HepG2 (cell line): ENCODE measurements at regions not wholly inside any gene's neighbourhood (a gene's known extent, or its start where the extent isn't known, plus 50 kb on each side); places are given as distances from the start of the nearest gene placed in this dataset.

Experiments used
- ATAC-seq: fragments of 200-7000 bp; cut with Tn5 transposase; 3 replicates; pipeline ENCODE4 v1.9.1; 2020; ENCODE audit warnings: mild to moderate bottlenecking, moderate library complexity
- BruUV-seq: library from RNA; stranded (reverse); fragments of 400-500 nt; replicated peaks from 2 replicates; lab custom pipeline; 2021; lab: Mats Ljungman, UMichigan
- CTCF ChIA-PET: fragments of 300-600 bp; formaldehyde crosslinking; extraction: SDS; loops from one replicate; lab custom pipeline; 2021; ENCODE audit warnings: low total read pairs, inconsistent platforms, low intra/inter-chr PET ratio; lab: Yijun Ruan, JAX
- POLR2A ChIA-PET: fragments of 350-600 bp; sonication (Branson Sonifier 250); formaldehyde crosslinking; loops from one replicate; lab custom pipeline; 2020; ENCODE audit warnings: antibody characterized with exemption, inconsistent platforms; lab: Yijun Ruan, JAX
- DNase-seq: peaks from one replicate; pipeline ENCODE4 v3.0.0-alpha.2; 2015; ENCODE audit warnings: low spot score
- FAIRE-seq: peaks from 3 replicates; lab custom pipeline; 2011; peaks lifted over from hg19 to GRCh38; lab: Jason Lieb, UNC
- H2AFZ ChIP-seq: one replicate; pipeline ENCODE4 v1.6.1; 2011; ENCODE audit warnings: low read length, inconsistent platforms
- H3K27ac ChIP-seq: fragments of 300-600 bp; 3 replicates; pipeline ENCODE4 v1.8.0; 2011; ENCODE audit warnings: mixed run types, mild to moderate bottlenecking, mixed read lengths, low read length, inconsistent platforms; ENCODE audit not compliant: insufficient read depth; ENCODE audit errors: extremely low read length
- H3K27me3 ChIP-seq, 2 experiments: fragments of 200-600 bp in 1 of 2; 2 replicates in 1 of 2; 3 replicates in 1 of 2; pipeline versions ENCODE4 v1.6.0 to v1.8.0; 2011; ENCODE audit warnings: low read length in 2 of 2, mild to moderate bottlenecking in 2 of 2, moderate library complexity in 2 of 2, inconsistent platforms in 1 of 2; ENCODE audit not compliant: insufficient read depth in 2 of 2, control insufficient read depth in 1 of 2
- H3K36me3 ChIP-seq, 2 experiments: fragments of 200-600 bp in 1 of 2; replicated peaks in 1 of 2; 2 replicates in 1 of 2; 3 replicates in 1 of 2; pipeline versions ENCODE4 v1.5.1 to v1.8.0; 2011; ENCODE audit warnings: low read length in 2 of 2, inconsistent platforms in 1 of 2; ENCODE audit not compliant: insufficient read depth in 2 of 2, control insufficient read depth in 1 of 2
- H3K4me1 ChIP-seq: 2 replicates; pipeline ENCODE4 v1.5.1; 2012; ENCODE audit warnings: low read length, inconsistent platforms; ENCODE audit not compliant: insufficient read depth
- H3K4me2 ChIP-seq: 2 replicates; pipeline ENCODE4 v1.6.0; 2011; ENCODE audit warnings: low read depth, low read length, inconsistent platforms
- H3K4me3 ChIP-seq, 3 experiments: fragments of 200-600 bp in 1 of 3; sonication (generic), shearing (Covaris generic) in 1 of 3; replicated peaks in 1 of 3; 2 replicates each; pipeline ENCODE4 v1.5.1; 2011 to 2016; ENCODE audit warnings: low read length in 3 of 3, inconsistent platforms in 2 of 3, low read depth in 2 of 3, mild to moderate bottlenecking in 2 of 3, control low read depth in 1 of 3, mixed read lengths in 1 of 3; ENCODE audit not compliant: insufficient read depth in 1 of 3
- H3K79me2 ChIP-seq: one replicate; pipeline ENCODE4 v1.6.1; 2011; ENCODE audit warnings: low read length, inconsistent platforms; ENCODE audit not compliant: insufficient read depth
- H3K9ac ChIP-seq: 2 replicates; pipeline ENCODE4 v1.6.0; 2011; ENCODE audit warnings: mild to moderate bottlenecking, low read depth, low read length, inconsistent platforms; ENCODE audit not compliant: insufficient read depth
- H3K9me3 ChIP-seq: 2 replicates; pipeline ENCODE4 v1.5.1; 2012; ENCODE audit warnings: mild to moderate bottlenecking, low read length
- H4K20me1 ChIP-seq: 2 replicates; pipeline ENCODE4 v1.6.0; 2011; ENCODE audit warnings: inconsistent platforms, mild to moderate bottlenecking, low read length, moderate library complexity; ENCODE audit not compliant: insufficient read depth
- ELK4 ChIP-seq: sonication (generic); formaldehyde crosslinking; IDR thresholded peaks from 2 replicates; pipeline ENCODE4 v1.9.0; 2021; ENCODE audit warnings: missing genetic modification reagents, borderline replicate concordance
- JDP2 ChIP-seq: sonication (generic); formaldehyde crosslinking; IDR thresholded peaks from 2 replicates; pipeline ENCODE4 v1.8.1; 2022; ENCODE audit warnings: missing genetic modification reagents, borderline replicate concordance
- MED13 ChIP-seq: sonication (generic); formaldehyde crosslinking; IDR thresholded peaks from 2 replicates; pipeline ENCODE4 v1.5.0; 2020; ENCODE audit warnings: missing genetic modification reagents
- MZF1 ChIP-seq: sonication (generic); formaldehyde crosslinking; IDR thresholded peaks from 2 replicates; pipeline ENCODE4 v1.8.1; 2023; ENCODE audit warnings: mild to moderate bottlenecking, missing genetic modification reagents, borderline replicate concordance
- NCOA1 ChIP-seq: sonication (generic); formaldehyde crosslinking; IDR thresholded peaks from 2 replicates; pipeline ENCODE4 v1.9.0; 2021; ENCODE audit warnings: missing genetic modification reagents
- NCOA2 ChIP-seq: sonication (generic); formaldehyde crosslinking; IDR thresholded peaks from 2 replicates; pipeline ENCODE4 v1.8.0; 2022; ENCODE audit warnings: inconsistent platforms
- ONECUT2 ChIP-seq: sonication (generic); formaldehyde crosslinking; IDR thresholded peaks from 2 replicates; pipeline ENCODE4 v1.4.0; 2020; ENCODE audit warnings: missing genetic modification reagents
- PLRG1 ChIP-seq: fragments of 450-650 bp; conservative IDR thresholded peaks from 2 replicates; pipeline ENCODE4 v1.6.1; 2016
- SP5 ChIP-seq: IDR thresholded peaks from 2 replicates; pipeline ENCODE4 v1.6.1; 2016; ENCODE audit warnings: low read depth, borderline replicate concordance
- ZBTB7A ChIP-seq: sonication (generic); formaldehyde crosslinking; IDR thresholded peaks from 2 replicates; pipeline ENCODE4 v1.8.0; 2022; ENCODE audit warnings: mild to moderate bottlenecking, missing genetic modification reagents
- ZMAT3 ChIP-seq: sonication (generic); formaldehyde crosslinking; conservative IDR thresholded peaks from 2 replicates; pipeline ENCODE4 v1.7.0; 2021; ENCODE audit warnings: missing genetic modification reagents
- ZNF143 ChIP-seq: sonication (generic); formaldehyde crosslinking; IDR thresholded peaks from 2 replicates; pipeline ENCODE4 v1.4.0; 2020; ENCODE audit warnings: missing genetic modification reagents
- ZNF207 ChIP-seq: fragments of 450-650 bp; IDR thresholded peaks from 2 replicates; pipeline ENCODE4 v1.6.1; 2016; ENCODE audit warnings: antibody characterized with exemption, borderline replicate concordance
- ZNF33B ChIP-seq: sonication (generic); formaldehyde crosslinking; IDR thresholded peaks from 2 replicates; pipeline ENCODE4 v1.5.1; 2020; ENCODE audit warnings: mild to moderate bottlenecking, missing genetic modification reagents
- ZNF350 ChIP-seq: sonication (generic); formaldehyde crosslinking; IDR thresholded peaks from 2 replicates; pipeline ENCODE4 v1.4.0; 2020; ENCODE audit warnings: mild to moderate bottlenecking, low read depth, missing genetic modification reagents, borderline replicate concordance
- ZNF432 ChIP-seq: sonication (generic); formaldehyde crosslinking; IDR thresholded peaks from 2 replicates; pipeline ENCODE4 v1.5.0; 2020; ENCODE audit warnings: missing genetic modification reagents, mild to moderate bottlenecking, borderline replicate concordance
- ZNF646 ChIP-seq: sonication (generic); formaldehyde crosslinking; IDR thresholded peaks from 2 replicates; pipeline ENCODE4 v1.9.0; 2021; ENCODE audit warnings: mild to moderate bottlenecking, missing genetic modification reagents
- ZSCAN20 ChIP-seq: sonication (generic); formaldehyde crosslinking; IDR thresholded peaks from 2 replicates; pipeline ENCODE4 v1.4.0; 2020; ENCODE audit warnings: missing genetic modification reagents, mild to moderate bottlenecking, borderline replicate concordance
- WGBS: methylation state at CpG from one replicate; pipeline ENCODE4 v1.1.6; 2017; ENCODE audit warnings: low lambda C conversion rate; 5-methylcytosine and 5-hydroxymethylcytosine counted together
- in situ Hi-C: cut with HindIII; loops from 2 replicates; pipeline ENCODE4 v1.10.0; 2017; ENCODE audit warnings: low pct_unique_long_range_greater_than_20kb; ENCODE audit not compliant: extremely low pct_ligation_motif_present
- intact Hi-C: fragments of 100-400 bp; cut with micrococcal nuclease; formaldehyde crosslinking; loops from one replicate; pipeline ENCODE4 v1.10.0; 2022; ENCODE audit not compliant: unreplicated experiment
- TF ChIP-seq, protein P1 (sequence below): sonication (generic); formaldehyde crosslinking; IDR thresholded peaks from 2 replicates; pipeline ENCODE4 v1.8.0; 2022; ENCODE audit warnings: mild to moderate bottlenecking, missing genetic modification reagents

DNA sequence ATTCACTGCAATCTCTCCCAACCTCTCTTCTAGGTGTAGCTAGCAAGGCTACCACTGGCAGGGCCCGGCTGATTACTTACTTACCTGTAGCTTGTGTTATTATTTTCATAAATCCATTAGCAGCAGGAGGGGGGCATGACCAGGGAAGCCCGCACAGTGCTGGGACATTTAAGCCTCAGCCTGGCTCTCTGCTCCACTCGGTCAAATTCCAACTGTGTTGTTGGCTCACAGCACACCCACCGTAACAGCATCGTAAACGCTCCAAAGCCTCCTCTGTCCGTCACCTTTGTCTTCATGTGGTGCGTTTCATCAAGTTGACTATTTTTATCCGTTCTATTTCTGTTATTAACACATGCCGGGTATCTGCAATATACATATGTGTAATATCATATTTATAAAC lies 264.7 kb downstream of the NSG2 start:
- Histone ChIP-seq H3K4me3 (no peak overlapping the region), H4K20me1 (no peaks in the 10 kb centered on the region), H3K4me2 (no peak overlapping the region), H3K79me2 (no peaks in the 10 kb centered on the region), H3K36me3 (no peaks in the 10 kb centered on the region), H3K9ac (no peak overlapping the region), H3K9me3 (no peaks in the 10 kb centered on the region), H3K27ac (no peak overlapping the region), H3K4me1 (no peaks in the 10 kb centered on the region), H2AFZ (no peak overlapping the region), H3K27me3 (peaks cover 2 to 47% of the 10 kb centered on the region in 2 experiments; a peak in 4 of 5 replicates)
- 38% methylated on average over 10 of the region's 10 CpGs for WGBS
- ChIA-PET CTCF (no interaction called here), POLR2A (no interaction called here)
- FAIRE-seq (no peak), DNase-seq (no peak), ATAC-seq (no peak)
- BruUV-seq = no TSS peak
- intact Hi-C loops (no loop called here), in situ Hi-C loops (loop anchor here (5.0 to 10.0 kb wide), 2 partner anchors 263 to 695 kb away; partner anchors contain the start of genes BOD1 and NSG2)
- TF ChIP-seq ZNF33B (CRISPR knock-in tag) = no peak
- TF ChIP-seq ELK4 (CRISPR knock-in tag) = no peak
- no peak for TF ChIP-seq ZNF207
- no peak for TF ChIP-seq ZBTB7A (CRISPR knock-in tag)
- no peak for TF ChIP-seq MZF1 (CRISPR knock-in tag)
- no peak for TF ChIP-seq ZNF350
- TF ChIP-seq ZNF432 (CRISPR knock-in tag) = no peak
- TF ChIP-seq, protein P1, sequence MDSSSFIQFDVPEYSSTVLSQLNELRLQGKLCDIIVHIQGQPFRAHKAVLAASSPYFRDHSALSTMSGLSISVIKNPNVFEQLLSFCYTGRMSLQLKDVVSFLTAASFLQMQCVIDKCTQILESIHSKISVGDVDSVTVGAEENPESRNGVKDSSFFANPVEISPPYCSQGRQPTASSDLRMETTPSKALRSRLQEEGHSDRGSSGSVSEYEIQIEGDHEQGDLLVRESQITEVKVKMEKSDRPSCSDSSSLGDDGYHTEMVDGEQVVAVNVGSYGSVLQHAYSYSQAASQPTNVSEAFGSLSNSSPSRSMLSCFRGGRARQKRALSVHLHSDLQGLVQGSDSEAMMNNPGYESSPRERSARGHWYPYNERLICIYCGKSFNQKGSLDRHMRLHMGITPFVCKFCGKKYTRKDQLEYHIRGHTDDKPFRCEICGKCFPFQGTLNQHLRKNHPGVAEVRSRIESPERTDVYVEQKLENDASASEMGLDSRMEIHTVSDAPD (CRISPR knock-in tag) = no peak
- TF ChIP-seq PLRG1 = no peak
- no peak for TF ChIP-seq ZMAT3 (CRISPR knock-in tag)
- TF ChIP-seq JDP2 (CRISPR knock-in tag) = no peak
- TF ChIP-seq SP5 (CRISPR knock-in tag) = no peak
- TF ChIP-seq ONECUT2 = no peak
- TF ChIP-seq NCOA1 = no peak
- no peak for TF ChIP-seq NCOA2 (CRISPR knock-in tag)
- TF ChIP-seq ZNF143 (CRISPR knock-in tag) = no peak
- no peak for TF ChIP-seq MED13 (CRISPR knock-in tag)
- no peak for TF ChIP-seq ZSCAN20 (CRISPR knock-in tag)
- no peak for TF ChIP-seq ZNF646 (CRISPR knock-in tag)
